ENCODE measurements at regions not wholly inside any gene's neighbourhood (a gene's known extent, or its start where the extent isn't known, plus 50 kb on each side); places are given as distances from the start of the nearest gene placed in this dataset.

DNA sequence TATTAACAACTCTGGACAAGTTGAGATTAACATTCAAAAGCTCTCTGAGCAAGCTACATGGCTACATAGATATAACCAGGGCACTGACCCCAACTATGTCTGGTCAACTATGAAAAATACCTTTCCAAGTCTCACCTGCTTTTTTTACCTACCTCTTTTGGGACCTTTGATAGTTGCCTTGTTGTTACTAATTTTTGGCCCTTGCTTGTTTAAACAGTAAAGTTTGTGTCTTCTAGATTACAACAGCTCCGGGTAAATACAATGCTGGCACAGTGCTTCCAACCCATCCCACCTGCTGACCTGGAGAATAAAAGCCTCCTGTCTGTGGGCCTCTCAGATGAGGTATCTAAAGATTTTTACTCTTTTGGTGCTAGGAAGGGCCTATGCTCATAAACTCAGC, 1036.6 kb downstream of the NAALADL2 start:
- FAIRE-seq (no peak), DNase-seq (ENCODE audit: low read depth) (no peak)
- no peak overlapping the region for H2AFZ ChIP-seq (ENCODE audit: low read depth, low read length)
- H4K20me1 ChIP-seq (ENCODE audit: insufficient read depth, low read length), result no peaks in the 10 kb centered on the region
- Mint-ChIP-seq H3K27ac (ENCODE audit: unreplicated experiment) (no peak overlapping the region), H3K36me3 (ENCODE audit: low read depth, unreplicated experiment) (peaks cover 1% of the 10 kb centered on the region), H3K27me3 (ENCODE audit: low read depth, unreplicated experiment) (no peaks in the 10 kb centered on the region), H3K4me1 (ENCODE audit: low read depth, unreplicated experiment) (no peaks in the 10 kb centered on the region), H3K9me3 (ENCODE audit: unreplicated experiment) (no peaks in the 10 kb centered on the region), H3K4me3 (ENCODE audit: unreplicated experiment) (no peak overlapping the region)
- no peak for TF ChIP-seq EZH2 (IDR thresholded peaks at IDR 0.05; ENCODE audit: insufficient read depth, low read length)
- TF ChIP-seq, protein P1, sequence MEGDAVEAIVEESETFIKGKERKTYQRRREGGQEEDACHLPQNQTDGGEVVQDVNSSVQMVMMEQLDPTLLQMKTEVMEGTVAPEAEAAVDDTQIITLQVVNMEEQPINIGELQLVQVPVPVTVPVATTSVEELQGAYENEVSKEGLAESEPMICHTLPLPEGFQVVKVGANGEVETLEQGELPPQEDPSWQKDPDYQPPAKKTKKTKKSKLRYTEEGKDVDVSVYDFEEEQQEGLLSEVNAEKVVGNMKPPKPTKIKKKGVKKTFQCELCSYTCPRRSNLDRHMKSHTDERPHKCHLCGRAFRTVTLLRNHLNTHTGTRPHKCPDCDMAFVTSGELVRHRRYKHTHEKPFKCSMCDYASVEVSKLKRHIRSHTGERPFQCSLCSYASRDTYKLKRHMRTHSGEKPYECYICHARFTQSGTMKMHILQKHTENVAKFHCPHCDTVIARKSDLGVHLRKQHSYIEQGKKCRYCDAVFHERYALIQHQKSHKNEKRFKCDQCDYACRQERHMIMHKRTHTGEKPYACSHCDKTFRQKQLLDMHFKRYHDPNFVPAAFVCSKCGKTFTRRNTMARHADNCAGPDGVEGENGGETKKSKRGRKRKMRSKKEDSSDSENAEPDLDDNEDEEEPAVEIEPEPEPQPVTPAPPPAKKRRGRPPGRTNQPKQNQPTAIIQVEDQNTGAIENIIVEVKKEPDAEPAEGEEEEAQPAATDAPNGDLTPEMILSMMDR (IDR thresholded peaks at IDR 0.05; ENCODE audit: insufficient read depth, low read depth, low read length), result no peak
- no peaks in the 10 kb centered on the region for H3K36me3 ChIP-seq (ENCODE audit: insufficient read depth, low read length)
- no peaks in the 10 kb centered on the region for H3K4me1 ChIP-seq (ENCODE audit: insufficient read depth, low read length)
- no peak overlapping the region for H3K4me3 ChIP-seq (ENCODE audit: insufficient read depth, low read depth, low read length)
- no peak overlapping the region for H3K27ac ChIP-seq (ENCODE audit: low read depth, low read length)
- no peak overlapping the region for H3K9ac ChIP-seq (ENCODE audit: low read length)
- no peak overlapping the region for H3K4me2 ChIP-seq (ENCODE audit: low read length)
- no peaks in the 10 kb centered on the region for H3K27me3 ChIP-seq (ENCODE audit: insufficient read depth, low read length)
- H3K79me2 ChIP-seq (ENCODE audit: insufficient read depth, low read length), result no peaks in the 10 kb centered on the region
- H3K9me3 ChIP-seq (ENCODE audit: insufficient read depth, low read depth, low read length), result no peaks in the 10 kb centered on the region

DNA sequence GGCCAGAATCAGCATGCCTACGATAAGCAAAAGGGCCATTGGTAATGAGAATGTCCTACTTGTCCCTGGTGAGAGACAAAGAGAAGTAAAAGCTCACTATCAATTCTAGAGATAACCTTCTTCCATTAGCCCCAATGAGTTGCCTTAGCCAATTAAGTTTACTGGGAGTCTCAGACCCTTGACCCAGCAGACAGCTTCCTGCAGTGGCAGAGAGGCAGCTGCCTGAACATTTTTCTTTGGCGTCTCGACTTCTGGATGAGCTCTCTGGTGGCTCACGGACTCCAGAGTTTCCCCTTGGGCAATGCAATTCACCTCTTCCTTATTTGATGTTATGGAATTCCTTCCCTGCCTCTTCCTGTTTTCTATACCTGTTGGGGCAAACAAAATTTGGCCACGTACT, 1034.4 kb downstream of the NAALADL2 start:
- no peak for DNase-seq (ENCODE audit: low read depth)
- no peaks in the 10 kb centered on the region for H3K36me3 ChIP-seq (ENCODE audit: insufficient read depth, low read length)
- no peaks in the 10 kb centered on the region for H3K27me3 ChIP-seq (ENCODE audit: insufficient read depth, low read length)
- H2AFZ ChIP-seq (ENCODE audit: low read depth, low read length), result no peak overlapping the region
- no peaks in the 10 kb centered on the region for H3K9me3 ChIP-seq (ENCODE audit: insufficient read depth, low read depth, low read length)
- Mint-ChIP-seq H3K4me1 (ENCODE audit: low read depth, unreplicated experiment) (no peaks in the 10 kb centered on the region), H3K27me3 (ENCODE audit: low read depth, unreplicated experiment) (no peaks in the 10 kb centered on the region), H3K9me3 (ENCODE audit: unreplicated experiment) (no peaks in the 10 kb centered on the region), H3K27ac (ENCODE audit: unreplicated experiment) (no peak overlapping the region), H3K4me3 (ENCODE audit: unreplicated experiment) (no peak overlapping the region), H3K36me3 (ENCODE audit: low read depth, unreplicated experiment) (no peaks in the 10 kb centered on the region)
- no peak overlapping the region for H3K27ac ChIP-seq (ENCODE audit: low read depth, low read length)
- H3K4me3 ChIP-seq (ENCODE audit: insufficient read depth, low read depth, low read length), result no peak overlapping the region
- no peak overlapping the region for H3K9ac ChIP-seq (ENCODE audit: low read length)
- H3K79me2 ChIP-seq (ENCODE audit: insufficient read depth, low read length), result no peaks in the 10 kb centered on the region
- FAIRE-seq, result no peak
- H4K20me1 ChIP-seq (ENCODE audit: insufficient read depth, low read length), result no peaks in the 10 kb centered on the region
- no peaks in the 10 kb centered on the region for H3K4me1 ChIP-seq (ENCODE audit: insufficient read depth, low read length)
- no peak for TF ChIP-seq EZH2 (IDR thresholded peaks at IDR 0.05; ENCODE audit: insufficient read depth, low read length)
- TF ChIP-seq, protein P1 (IDR thresholded peaks at IDR 0.05; ENCODE audit: insufficient read depth, low read depth, low read length), result no peak
- H3K4me2 ChIP-seq (ENCODE audit: low read length), result no peak overlapping the region

DNA sequence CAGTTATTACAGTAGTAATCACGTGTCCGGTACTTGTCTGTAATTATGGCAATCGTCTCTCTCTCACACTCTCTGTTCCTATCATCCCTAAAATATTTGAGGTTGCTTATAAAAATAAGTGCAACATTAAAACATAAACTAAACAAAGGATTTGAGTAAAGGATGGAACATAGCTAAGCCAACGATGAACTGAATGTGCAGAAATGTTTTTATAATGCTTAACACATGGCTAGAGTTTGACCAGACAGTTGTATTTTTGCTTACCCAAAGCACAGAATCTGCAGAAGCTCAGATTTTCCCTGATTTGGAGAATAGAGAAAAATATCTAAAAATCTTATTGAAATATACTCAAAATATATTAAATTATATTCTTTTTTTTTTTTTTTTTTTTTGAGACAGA, 1030.9 kb downstream of the NAALADL2 start:
- Histone ChIP-seq H3K4me1 (ENCODE audit: insufficient read depth, low read length) (no peaks in the 10 kb centered on the region), H3K36me3 (ENCODE audit: insufficient read depth, low read length) (no peaks in the 10 kb centered on the region), H3K27me3 (ENCODE audit: insufficient read depth, low read length) (no peaks in the 10 kb centered on the region), H3K4me3 (ENCODE audit: insufficient read depth, low read depth, low read length) (no peak overlapping the region), H2AFZ (ENCODE audit: low read depth, low read length) (no peak overlapping the region), H3K4me2 (ENCODE audit: low read length) (no peak overlapping the region), H3K79me2 (ENCODE audit: insufficient read depth, low read length) (no peaks in the 10 kb centered on the region), H3K9ac (ENCODE audit: low read length) (no peak overlapping the region), H3K27ac (ENCODE audit: low read depth, low read length) (no peak overlapping the region), H3K9me3 (ENCODE audit: insufficient read depth, low read depth, low read length) (no peaks in the 10 kb centered on the region), H4K20me1 (ENCODE audit: insufficient read depth, low read length) (no peaks in the 10 kb centered on the region)
- Mint-ChIP-seq H3K4me3 (ENCODE audit: unreplicated experiment) (no peak overlapping the region), H3K27me3 (ENCODE audit: low read depth, unreplicated experiment) (no peaks in the 10 kb centered on the region), H3K36me3 (ENCODE audit: low read depth, unreplicated experiment) (no peaks in the 10 kb centered on the region), H3K27ac (ENCODE audit: unreplicated experiment) (no peak overlapping the region), H3K4me1 (ENCODE audit: low read depth, unreplicated experiment) (no peaks in the 10 kb centered on the region), H3K9me3 (ENCODE audit: unreplicated experiment) (no peaks in the 10 kb centered on the region)
- FAIRE-seq (no peak), DNase-seq (ENCODE audit: low read depth) (no peak)
- TF ChIP-seq, protein P1 (IDR thresholded peaks at IDR 0.05; ENCODE audit: insufficient read depth, low read depth, low read length), result no peak

All from astrocyte (in vitro differentiated cells and primary cell).